MM.1S (cell line): ENCODE measurements at regions not wholly inside any gene's neighbourhood (a gene's known extent, or its start where the extent isn't known, plus 50 kb on each side); places are given as distances from the start of the nearest gene placed in this dataset.

Experiments used
- DNase-seq: peaks from one replicate; pipeline ENCODE4 v3.0.0-alpha.2; 2015
- H2AFZ ChIP-seq: fragments of 300-600 bp; sonication (generic); 2 replicates; pipeline ENCODE4 v1.6.0; 2016; ENCODE audit warnings: antibody characterized with exemption, low read length
- H3F3A ChIP-seq: fragments of 300-600 bp; sonication (generic); 2 replicates; pipeline ENCODE4 v1.6.1; 2016; ENCODE audit warnings: mild to moderate bottlenecking, antibody characterized with exemption, low read length, moderate library complexity, mixed read lengths; ENCODE audit not compliant: insufficient read depth
- H3K27ac ChIP-seq: fragments of 300-600 bp; sonication (generic); 2 replicates; pipeline ENCODE4 v1.5.1; 2016; ENCODE audit warnings: mild to moderate bottlenecking, low read length
- H3K27me3 ChIP-seq: fragments of 300-600 bp; sonication (generic); replicated peaks from 2 replicates; pipeline ENCODE4 v1.6.0; 2016; ENCODE audit warnings: low read length; ENCODE audit not compliant: insufficient read depth
- H3K36me3 ChIP-seq: fragments of 300-600 bp; sonication (generic); replicated peaks from 2 replicates; pipeline ENCODE4 v1.6.1; 2016; ENCODE audit warnings: mild to moderate bottlenecking, low read length, mixed read lengths; ENCODE audit not compliant: insufficient read depth
- H3K4me1 ChIP-seq: fragments of 300-600 bp; sonication (generic); 2 replicates; pipeline ENCODE4 v1.6.1; 2016; ENCODE audit warnings: low read length, mixed read lengths
- H3K4me2 ChIP-seq: fragments of 300-600 bp; sonication (generic); 2 replicates; pipeline ENCODE4 v1.6.0; 2016; ENCODE audit warnings: low read depth, low read length
- H3K4me3 ChIP-seq: fragments of 300-600 bp; sonication (generic); 2 replicates; pipeline ENCODE4 v1.5.1; 2016; ENCODE audit warnings: low read length, mixed read lengths
- H3K79me2 ChIP-seq: fragments of 300-600 bp; sonication (generic); 2 replicates; pipeline ENCODE4 v1.6.1; 2016; ENCODE audit warnings: mixed run types, low read length, mixed read lengths
- H3K9ac ChIP-seq: fragments of 300-600 bp; sonication (generic); 2 replicates; pipeline ENCODE4 v1.6.1; 2016; ENCODE audit warnings: low read length, mixed read lengths
- H3K9me2 ChIP-seq: fragments of 300-600 bp; sonication (generic); replicated peaks from 2 replicates; pipeline ENCODE4 v1.6.1; 2016; ENCODE audit warnings: mild to moderate bottlenecking, low read length, mixed read lengths; ENCODE audit not compliant: insufficient read depth
- H3K9me3 ChIP-seq: fragments of 300-600 bp; sonication (generic); replicated peaks from 2 replicates; pipeline ENCODE4 v1.6.1; 2016; ENCODE audit warnings: mild to moderate bottlenecking, low read length, mixed read lengths; ENCODE audit not compliant: insufficient read depth
- H4K20me1 ChIP-seq: fragments of 300-600 bp; sonication (generic); 2 replicates; pipeline ENCODE4 v1.6.1; 2016; ENCODE audit warnings: mild to moderate bottlenecking, low read length, moderate library complexity, mixed read lengths; ENCODE audit not compliant: insufficient read depth
- EZH2 ChIP-seq: fragments of 300-600 bp; sonication (generic); optimal IDR thresholded peaks from 2 replicates; pipeline ENCODE3; 2017; ENCODE audit warnings: low read depth, mild to moderate bottlenecking, antibody characterized with exemption, low read length, mixed read lengths
- EZH2phosphoT487 ChIP-seq: fragments of 300-600 bp; sonication (generic); IDR thresholded peaks from 2 replicates; pipeline ENCODE4 v1.6.1; 2018; ENCODE audit warnings: antibody characterized with exemption, low read length
- TF ChIP-seq, protein P1 (sequence below): fragments of 300-600 bp; sonication (generic); IDR thresholded peaks from 2 replicates; pipeline ENCODE4 v1.5.1; 2016; ENCODE audit warnings: antibody characterized with exemption, low read length, mixed read lengths

DNA sequence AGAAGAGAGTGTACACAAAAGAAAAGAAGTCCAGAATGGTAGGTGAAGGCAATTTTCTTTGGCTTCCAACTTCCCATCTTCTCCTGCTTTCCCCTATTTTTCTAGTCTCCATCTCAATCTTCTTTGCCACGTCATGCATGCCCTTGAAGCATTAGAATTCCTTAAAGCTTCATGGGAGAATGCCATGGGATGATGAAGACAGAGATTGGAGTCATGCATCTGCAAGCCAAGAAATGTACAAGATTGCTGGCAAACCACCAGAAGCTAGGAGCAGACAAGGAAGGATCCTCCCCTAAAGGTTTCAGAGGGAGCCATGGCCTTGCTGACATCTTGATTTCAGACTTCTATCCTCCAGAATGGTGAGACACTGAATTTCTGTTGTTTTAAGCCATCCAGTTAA lies 305.9 kb downstream of the HRH4 start:
- DNase-seq, result no peak
- no peaks in the 10 kb centered on the region for H3F3A ChIP-seq
- no peaks in the 10 kb centered on the region for H3K4me1 ChIP-seq
- no peaks in the 10 kb centered on the region for H3K9me2 ChIP-seq
- H3K27me3 ChIP-seq, result no peaks in the 10 kb centered on the region
- no peaks in the 10 kb centered on the region for H3K36me3 ChIP-seq
- no peaks in the 10 kb centered on the region for H4K20me1 ChIP-seq
- H3K79me2 ChIP-seq, result no peaks in the 10 kb centered on the region
- TF ChIP-seq EZH2phosphoT487, result no peak
- TF ChIP-seq EZH2, result no peak
- TF ChIP-seq, protein P1, sequence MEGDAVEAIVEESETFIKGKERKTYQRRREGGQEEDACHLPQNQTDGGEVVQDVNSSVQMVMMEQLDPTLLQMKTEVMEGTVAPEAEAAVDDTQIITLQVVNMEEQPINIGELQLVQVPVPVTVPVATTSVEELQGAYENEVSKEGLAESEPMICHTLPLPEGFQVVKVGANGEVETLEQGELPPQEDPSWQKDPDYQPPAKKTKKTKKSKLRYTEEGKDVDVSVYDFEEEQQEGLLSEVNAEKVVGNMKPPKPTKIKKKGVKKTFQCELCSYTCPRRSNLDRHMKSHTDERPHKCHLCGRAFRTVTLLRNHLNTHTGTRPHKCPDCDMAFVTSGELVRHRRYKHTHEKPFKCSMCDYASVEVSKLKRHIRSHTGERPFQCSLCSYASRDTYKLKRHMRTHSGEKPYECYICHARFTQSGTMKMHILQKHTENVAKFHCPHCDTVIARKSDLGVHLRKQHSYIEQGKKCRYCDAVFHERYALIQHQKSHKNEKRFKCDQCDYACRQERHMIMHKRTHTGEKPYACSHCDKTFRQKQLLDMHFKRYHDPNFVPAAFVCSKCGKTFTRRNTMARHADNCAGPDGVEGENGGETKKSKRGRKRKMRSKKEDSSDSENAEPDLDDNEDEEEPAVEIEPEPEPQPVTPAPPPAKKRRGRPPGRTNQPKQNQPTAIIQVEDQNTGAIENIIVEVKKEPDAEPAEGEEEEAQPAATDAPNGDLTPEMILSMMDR, result no peak
- no peak overlapping the region for H3K4me2 ChIP-seq
- no peak overlapping the region for H3K9ac ChIP-seq
- no peak overlapping the region for H2AFZ ChIP-seq
- H3K9me3 ChIP-seq, result no peaks in the 10 kb centered on the region
- H3K4me3 ChIP-seq, result no peak overlapping the region
- no peak overlapping the region for H3K27ac ChIP-seq

DNA sequence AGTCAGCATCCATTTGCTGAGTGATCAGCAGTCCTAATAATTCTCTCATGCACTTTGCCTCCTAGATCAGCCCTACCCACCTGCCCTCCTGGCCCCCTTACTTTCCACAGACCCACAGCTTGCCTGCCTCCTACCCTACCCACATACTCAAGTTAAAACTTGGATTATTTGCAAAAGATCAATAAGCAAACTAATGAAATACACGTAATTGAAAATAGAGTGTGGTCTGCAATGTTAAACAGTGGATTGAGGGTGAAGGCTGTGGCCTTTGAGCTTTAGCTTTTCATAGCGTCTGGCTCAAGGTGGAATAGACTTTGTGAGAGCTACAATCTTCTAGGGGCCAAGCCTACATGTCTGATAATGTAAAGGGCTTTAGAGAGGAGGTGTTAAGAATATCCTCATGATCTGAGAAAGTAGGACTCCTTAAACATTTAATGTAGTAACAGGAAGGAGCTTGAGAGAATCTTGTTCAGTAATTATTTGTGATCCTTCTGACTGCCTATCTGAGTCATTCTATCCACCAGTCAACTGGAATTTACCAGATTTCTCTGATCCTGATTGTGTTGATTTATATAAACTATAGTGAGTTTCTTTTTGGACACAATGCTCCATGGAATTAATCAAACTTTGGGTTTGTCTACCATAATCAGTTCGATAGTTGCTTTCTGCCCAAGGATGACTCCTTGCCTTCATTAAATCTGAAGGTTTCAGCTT lies 310.0 kb downstream of the HRH4 start:
- TF ChIP-seq, protein P1, result no peak
- TF ChIP-seq EZH2phosphoT487 (no peak), EZH2 (no peak)
- no peaks in the 10 kb centered on the region for H4K20me1 ChIP-seq
- no peaks in the 10 kb centered on the region for H3K79me2 ChIP-seq
- no peak overlapping the region for H3K9ac ChIP-seq
- no peak overlapping the region for H2AFZ ChIP-seq
- H3F3A ChIP-seq, result no peaks in the 10 kb centered on the region
- H3K9me2 ChIP-seq, result no peaks in the 10 kb centered on the region
- no peaks in the 10 kb centered on the region for H3K36me3 ChIP-seq
- no peak overlapping the region for H3K4me2 ChIP-seq
- no peak overlapping the region for H3K27ac ChIP-seq
- no peak for DNase-seq
- no peaks in the 10 kb centered on the region for H3K4me1 ChIP-seq
- no peak overlapping the region for H3K4me3 ChIP-seq
- no peaks in the 10 kb centered on the region for H3K9me3 ChIP-seq
- no peaks in the 10 kb centered on the region for H3K27me3 ChIP-seq

DNA sequence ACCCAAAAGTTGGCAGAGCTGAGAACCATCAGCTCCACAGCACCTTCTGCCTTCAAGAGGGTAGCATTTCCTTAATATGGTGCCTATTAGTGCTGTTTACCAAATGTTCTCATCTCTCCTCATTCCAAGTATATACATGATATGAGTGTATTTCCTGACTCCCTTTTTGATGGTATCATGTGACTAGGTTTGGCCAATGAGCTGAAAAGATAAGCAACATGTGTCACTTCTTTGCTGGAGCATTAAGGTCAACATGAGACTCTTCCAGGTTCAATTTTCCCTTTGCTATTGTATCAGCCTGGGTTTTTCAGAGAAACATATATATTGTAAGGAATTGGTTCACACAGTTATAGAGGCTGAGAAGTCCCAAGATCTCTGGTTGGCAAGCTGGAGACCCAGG lies 310.9 kb downstream of the HRH4 start:
- H4K20me1 ChIP-seq, result no peaks in the 10 kb centered on the region

More for the DNA sequence above, 310.9 kb downstream of the HRH4 start:
- TF ChIP-seq EZH2, result no peak
- TF ChIP-seq, protein P1, result no peak
- TF ChIP-seq EZH2phosphoT487, result no peak
- Histone ChIP-seq H3K27me3 (no peaks in the 10 kb centered on the region), H3K79me2 (no peaks in the 10 kb centered on the region), H3K4me1 (no peaks in the 10 kb centered on the region), H3K4me3 (no peak overlapping the region), H3K36me3 (no peaks in the 10 kb centered on the region), H3K9ac (no peak overlapping the region), H2AFZ (no peak overlapping the region), H3K27ac (no peak overlapping the region), H3F3A (no peaks in the 10 kb centered on the region), H3K4me2 (no peak overlapping the region), H3K9me3 (no peaks in the 10 kb centered on the region), H3K9me2 (no peaks in the 10 kb centered on the region)
- DNase-seq, result no peak
